HepG2 (cell line): ENCODE measurements at regions not wholly inside any gene's neighbourhood (a gene's known extent, or its start where the extent isn't known, plus 50 kb on each side); places are given as distances from the start of the nearest gene placed in this dataset.
A peak's percentile ranks its signal among the peaks of the same experiment; 100 is the strongest.

ENCODE experiments used
- ATAC-seq: fragments of 200-7000 bp; cut with Tn5 transposase; 3 replicates; pipeline ENCODE4 v1.9.1; 2020; ENCODE audit warnings: mild to moderate bottlenecking, moderate library complexity
- BruUV-seq: library from RNA; stranded (reverse); fragments of 400-500 nt; replicated peaks from 2 replicates; lab custom pipeline; 2021; lab: Mats Ljungman, UMichigan
- CTCF ChIA-PET: fragments of 300-600 bp; formaldehyde crosslinking; extraction: SDS; loops from one replicate; lab custom pipeline; 2021; ENCODE audit warnings: low total read pairs, inconsistent platforms, low intra/inter-chr PET ratio; lab: Yijun Ruan, JAX
- POLR2A ChIA-PET: fragments of 350-600 bp; sonication (Branson Sonifier 250); formaldehyde crosslinking; loops from one replicate; lab custom pipeline; 2020; ENCODE audit warnings: antibody characterized with exemption, inconsistent platforms; lab: Yijun Ruan, JAX
- DNase-seq: peaks from one replicate; pipeline ENCODE4 v3.0.0-alpha.2; 2015; ENCODE audit warnings: low spot score
- FAIRE-seq: peaks from 3 replicates; lab custom pipeline; 2011; peaks lifted over from hg19 to GRCh38; lab: Jason Lieb, UNC
- H2AFZ ChIP-seq: one replicate; pipeline ENCODE4 v1.6.1; 2011; ENCODE audit warnings: low read length, inconsistent platforms
- H3K27ac ChIP-seq: fragments of 300-600 bp; 3 replicates; pipeline ENCODE4 v1.8.0; 2011; ENCODE audit warnings: mixed run types, mild to moderate bottlenecking, mixed read lengths, low read length, inconsistent platforms; ENCODE audit not compliant: insufficient read depth; ENCODE audit errors: extremely low read length
- H3K27me3 ChIP-seq, 2 experiments: fragments of 200-600 bp in 1 of 2; 2 replicates in 1 of 2; 3 replicates in 1 of 2; pipeline versions ENCODE4 v1.6.0 to v1.8.0; 2011; ENCODE audit warnings: low read length in 2 of 2, mild to moderate bottlenecking in 2 of 2, moderate library complexity in 2 of 2, inconsistent platforms in 1 of 2; ENCODE audit not compliant: insufficient read depth in 2 of 2, control insufficient read depth in 1 of 2
- H3K36me3 ChIP-seq, 2 experiments: fragments of 200-600 bp in 1 of 2; replicated peaks in 1 of 2; 2 replicates in 1 of 2; 3 replicates in 1 of 2; pipeline versions ENCODE4 v1.5.1 to v1.8.0; 2011; ENCODE audit warnings: low read length in 2 of 2, inconsistent platforms in 1 of 2; ENCODE audit not compliant: insufficient read depth in 2 of 2, control insufficient read depth in 1 of 2
- H3K4me1 ChIP-seq: 2 replicates; pipeline ENCODE4 v1.5.1; 2012; ENCODE audit warnings: low read length, inconsistent platforms; ENCODE audit not compliant: insufficient read depth
- H3K4me2 ChIP-seq: 2 replicates; pipeline ENCODE4 v1.6.0; 2011; ENCODE audit warnings: low read depth, low read length, inconsistent platforms
- H3K4me3 ChIP-seq, 3 experiments: fragments of 200-600 bp in 1 of 3; sonication (generic), shearing (Covaris generic) in 1 of 3; replicated peaks in 1 of 3; 2 replicates each; pipeline ENCODE4 v1.5.1; 2011 to 2016; ENCODE audit warnings: low read length in 3 of 3, inconsistent platforms in 2 of 3, low read depth in 2 of 3, mild to moderate bottlenecking in 2 of 3, control low read depth in 1 of 3, mixed read lengths in 1 of 3; ENCODE audit not compliant: insufficient read depth in 1 of 3
- H3K79me2 ChIP-seq: one replicate; pipeline ENCODE4 v1.6.1; 2011; ENCODE audit warnings: low read length, inconsistent platforms; ENCODE audit not compliant: insufficient read depth
- H3K9ac ChIP-seq: 2 replicates; pipeline ENCODE4 v1.6.0; 2011; ENCODE audit warnings: mild to moderate bottlenecking, low read depth, low read length, inconsistent platforms; ENCODE audit not compliant: insufficient read depth
- H3K9me3 ChIP-seq: 2 replicates; pipeline ENCODE4 v1.5.1; 2012; ENCODE audit warnings: mild to moderate bottlenecking, low read length
- H4K20me1 ChIP-seq: 2 replicates; pipeline ENCODE4 v1.6.0; 2011; ENCODE audit warnings: inconsistent platforms, mild to moderate bottlenecking, low read length, moderate library complexity; ENCODE audit not compliant: insufficient read depth
- ATF2 ChIP-seq: sonication (generic); formaldehyde crosslinking; IDR thresholded peaks from 2 replicates; pipeline ENCODE4 v1.4.0; 2020; ENCODE audit warnings: missing genetic modification reagents
- HNF4A ChIP-seq: sonication (generic); formaldehyde crosslinking; IDR thresholded peaks from 2 replicates; pipeline ENCODE4 v1.4.0; 2020; ENCODE audit warnings: missing genetic modification reagents
- MIER2 ChIP-seq: IDR thresholded peaks from 2 replicates; pipeline ENCODE4 v1.6.1; 2016; ENCODE audit warnings: missing biosample characterization, missing genetic modification reagents
- NFIB ChIP-seq: sonication (generic); formaldehyde crosslinking; IDR thresholded peaks from 2 replicates; pipeline ENCODE4 v1.9.0; 2021; ENCODE audit warnings: missing genetic modification reagents, mild to moderate bottlenecking, borderline replicate concordance
- NFYB ChIP-seq: sonication (generic); formaldehyde crosslinking; IDR thresholded peaks from 2 replicates; pipeline ENCODE4 v1.4.0; 2020; ENCODE audit warnings: missing genetic modification reagents
- TCF12 ChIP-seq, 2 experiments: fragments of 450-650 bp in 1 of 2; sonication (generic) in 1 of 2; formaldehyde crosslinking in 1 of 2; IDR thresholded peaks; 2 replicates each; pipeline versions ENCODE4 v1.6.1 to v1.8.0; 2017 to 2022; ENCODE audit warnings: antibody characterized with exemption in 1 of 2, mild to moderate bottlenecking in 1 of 2, missing genetic modification reagents in 1 of 2, moderate library complexity in 1 of 2
- TFE3 ChIP-seq: IDR thresholded peaks from 2 replicates; pipeline ENCODE4 v1.6.1; 2016
- ZNF275 ChIP-seq: sonication (generic); formaldehyde crosslinking; IDR thresholded peaks from 2 replicates; pipeline ENCODE4 v1.8.0; 2022; ENCODE audit warnings: missing genetic modification reagents, mild to moderate bottlenecking, inconsistent platforms, borderline replicate concordance
- ZNF430 ChIP-seq: sonication (generic); formaldehyde crosslinking; IDR thresholded peaks from 2 replicates; pipeline ENCODE4 v1.9.0; 2021; ENCODE audit warnings: mild to moderate bottlenecking, missing genetic modification reagents
- ZNF512 ChIP-seq: sonication (generic); formaldehyde crosslinking; IDR thresholded peaks from 2 replicates; pipeline ENCODE4 v1.4.0; 2020; ENCODE audit warnings: mild to moderate bottlenecking, missing genetic modification reagents
- ZNF670 ChIP-seq: sonication (generic); formaldehyde crosslinking; IDR thresholded peaks from 2 replicates; pipeline ENCODE4 v1.8.0; 2022; ENCODE audit warnings: mild to moderate bottlenecking, missing genetic modification reagents, borderline replicate concordance
- ZNF772 ChIP-seq: sonication (generic); formaldehyde crosslinking; IDR thresholded peaks from 2 replicates; pipeline ENCODE4 v1.5.0; 2020; ENCODE audit warnings: mild to moderate bottlenecking, missing genetic modification reagents
- ZNF781 ChIP-seq: sonication (generic); formaldehyde crosslinking; IDR thresholded peaks from 2 replicates; pipeline ENCODE4 v1.5.1; 2020; ENCODE audit warnings: borderline replicate concordance, mild to moderate bottlenecking, missing genetic modification reagents; ENCODE audit errors: not compliant biosample characterization
- WGBS: methylation state at CpG from one replicate; pipeline ENCODE4 v1.1.6; 2017; ENCODE audit warnings: low lambda C conversion rate; 5-methylcytosine and 5-hydroxymethylcytosine counted together
- in situ Hi-C: cut with HindIII; loops from 2 replicates; pipeline ENCODE4 v1.10.0; 2017; ENCODE audit warnings: low pct_unique_long_range_greater_than_20kb; ENCODE audit not compliant: extremely low pct_ligation_motif_present
- intact Hi-C: fragments of 100-400 bp; cut with micrococcal nuclease; formaldehyde crosslinking; loops from one replicate; pipeline ENCODE4 v1.10.0; 2022; ENCODE audit not compliant: unreplicated experiment

GRCh38 chr18:73913505-73913904 is 234.1 kb downstream of the FBXO15 start:
- in situ Hi-C loops = no loop called here
- Histone ChIP-seq H3K79me2 (no peaks in the 10 kb centered on the region), H3K4me1 (no peaks in the 10 kb centered on the region), H3K4me2 (no peak overlapping the region), H3K9ac (no peak overlapping the region), H3K9me3 (no peaks in the 10 kb centered on the region), H4K20me1 (no peaks in the 10 kb centered on the region), H3K27ac (no peak overlapping the region), H3K4me3 (no peak overlapping the region), H3K27me3 (no peaks in the 10 kb centered on the region; a peak in 1 of 5 replicates), H3K36me3 (no peaks in the 10 kb centered on the region), H2AFZ (no peak overlapping the region)
- WGBS = 10% methylated on average over 8 of the region's 8 CpGs
- no peak for TF ChIP-seq NFYB
- TF ChIP-seq ATF2 (CRISPR knock-in tag) = no peak
- TF ChIP-seq ZNF772 (CRISPR knock-in tag) = no peak
- BruUV-seq = no TSS peak
- no peak for DNase-seq
- FAIRE-seq = no peak
- ChIA-PET POLR2A (no interaction called here), CTCF (no interaction called here)
- intact Hi-C loops = no loop called here
- ATAC-seq = no peak

GRCh38 chr18:73908323-73908722 is 239.3 kb downstream of the FBXO15 start:
- no peak for DNase-seq
- in situ Hi-C loops = no loop called here
- POLR2A ChIA-PET = no interaction called here
- Histone ChIP-seq H2AFZ (no peak overlapping the region), H3K9me3 (no peaks in the 10 kb centered on the region), H3K4me1 (no peaks in the 10 kb centered on the region), H3K4me3 (no peak overlapping the region), H3K27ac (no peak overlapping the region), H3K27me3 (no peaks in the 10 kb centered on the region; a peak in 1 of 5 replicates), H3K9ac (no peak overlapping the region), H3K4me2 (no peak overlapping the region), H4K20me1 (no peaks in the 10 kb centered on the region), H3K79me2 (no peaks in the 10 kb centered on the region), H3K36me3 (no peaks in the 10 kb centered on the region)
- 25% methylated on average over 5 of the region's 5 CpGs for WGBS
- peak; percentile 72 for ATAC-seq
- FAIRE-seq = no peak
- CTCF ChIA-PET = no interaction called here
- intact Hi-C loops = no loop called here
- no TSS peak for BruUV-seq
- no peak for TF ChIP-seq ZNF275
- 0 out of 2 replicates have a peak, but pooled peaks have one; percentile 25 for TF ChIP-seq TFE3 (CRISPR knock-in tag)
- TF ChIP-seq ZNF670 (CRISPR knock-in tag) = no peak
- 0 out of 2 replicates have a peak, but pooled peaks have one; percentile 25 for TF ChIP-seq ZNF430 (CRISPR knock-in tag)
- TF ChIP-seq MIER2 (CRISPR knock-in tag) = peak; percentile 96
- no peak for TF ChIP-seq ZNF781 (CRISPR knock-in tag)
- no peak for TF ChIP-seq NFIB (CRISPR knock-in tag)
- TF ChIP-seq ZNF512 (CRISPR knock-in tag) = peak; percentile 82; the same call in 1 of the 2 replicates
- no peak for TF ChIP-seq HNF4A (CRISPR knock-in tag)
- no peak for TF ChIP-seq TCF12 (IDR thresholded peaks at IDR 0.05)
- no peak for TF ChIP-seq TCF12 (CRISPR knock-in tag; IDR thresholded peaks at IDR 0.05)
